ENCODE measurements at regions not wholly inside any gene's neighbourhood (a gene's known extent, or its start where the extent isn't known, plus 50 kb on each side); places are given as distances from the start of the nearest gene placed in this dataset.

GRCh38 chr6:21747441-21747840 lies 153.9 kb downstream of the SOX4 start:
- no peak for DNase-seq
- H3K9me3 Mint-ChIP-seq (ENCODE audit: low read depth, unreplicated experiment): no peaks in the 10 kb centered on the region
- CTCF ChIA-PET: interaction anchor here (0.6 kb wide), 1 partner anchor 103 kb away, joined by 5 read pairs; no protein-coding TSS in a partner anchor
- H3K4me1 Mint-ChIP-seq (ENCODE audit: low read depth, unreplicated experiment): peaks cover 54% of the 10 kb centered on the region
- intact Hi-C loops (cut with micrococcal nuclease; ENCODE audit: unreplicated experiment): no loop called here
- no peak overlapping the region for H3K27ac Mint-ChIP-seq (ENCODE audit: unreplicated experiment)
- no peaks in the 10 kb centered on the region for H3K27me3 Mint-ChIP-seq (ENCODE audit: unreplicated experiment)
- BruUV-seq (replicated peaks): no TSS peak
- no peak for TF ChIP-seq CTCF (IDR thresholded peaks at IDR 0.05; ENCODE audit: unreplicated experiment)
- H3K36me3 Mint-ChIP-seq (ENCODE audit: insufficient read depth, unreplicated experiment): no peaks in the 10 kb centered on the region
- no peak overlapping the region for H3K4me3 Mint-ChIP-seq (ENCODE audit: low read depth, unreplicated experiment)

GRCh38 chr6:21748343-21749056 lies 154.9 kb downstream of the SOX4 start:
- intact Hi-C loops (cut with micrococcal nuclease; ENCODE audit: unreplicated experiment): no loop called here
- Mint-ChIP-seq H3K36me3 (ENCODE audit: insufficient read depth, unreplicated experiment) (no peaks in the 10 kb centered on the region), H3K4me1 (ENCODE audit: low read depth, unreplicated experiment) (peaks cover 57% of the 10 kb centered on the region), H3K27me3 (ENCODE audit: unreplicated experiment) (no peaks in the 10 kb centered on the region), H3K4me3 (ENCODE audit: low read depth, unreplicated experiment) (no peak overlapping the region), H3K9me3 (ENCODE audit: low read depth, unreplicated experiment) (no peaks in the 10 kb centered on the region), H3K27ac (ENCODE audit: unreplicated experiment) (peak overlapping the region; percentile 2)
- CTCF ChIA-PET: interaction anchor here (0.6 kb wide), 1 partner anchor 319 kb away, joined by 3 read pairs; no protein-coding TSS in a partner anchor
- DNase-seq: peak; percentile 46
- no peak for TF ChIP-seq CTCF (IDR thresholded peaks at IDR 0.05; ENCODE audit: unreplicated experiment)
- no TSS peak for BruUV-seq (replicated peaks)

GRCh38 chr6:21749754-21750153 lies 156.2 kb downstream of the SOX4 start:
- Mint-ChIP-seq H3K27me3 (ENCODE audit: unreplicated experiment) (no peaks in the 10 kb centered on the region), H3K4me3 (ENCODE audit: low read depth, unreplicated experiment) (no peak overlapping the region), H3K9me3 (ENCODE audit: low read depth, unreplicated experiment) (no peaks in the 10 kb centered on the region), H3K36me3 (ENCODE audit: insufficient read depth, unreplicated experiment) (no peaks in the 10 kb centered on the region), H3K27ac (ENCODE audit: unreplicated experiment) (no peak overlapping the region), H3K4me1 (ENCODE audit: low read depth, unreplicated experiment) (peaks cover 68% of the 10 kb centered on the region)
- no peak for TF ChIP-seq CTCF (IDR thresholded peaks at IDR 0.05; ENCODE audit: unreplicated experiment)
- CTCF ChIA-PET: no interaction called here
- intact Hi-C loops (cut with micrococcal nuclease; ENCODE audit: unreplicated experiment): loop anchor here (5.0 kb wide), 4 partner anchors 78 to 1078 kb away; no protein-coding TSS in a partner anchor
- DNase-seq: no peak
- no TSS peak for BruUV-seq (replicated peaks)

GRCh38 chr6:21750575-21750974 lies 157.0 kb downstream of the SOX4 start:
- Mint-ChIP-seq H3K36me3 (ENCODE audit: insufficient read depth, unreplicated experiment) (no peaks in the 10 kb centered on the region), H3K27ac (ENCODE audit: unreplicated experiment) (no peak overlapping the region), H3K4me3 (ENCODE audit: low read depth, unreplicated experiment) (no peak overlapping the region), H3K27me3 (ENCODE audit: unreplicated experiment) (no peaks in the 10 kb centered on the region), H3K9me3 (ENCODE audit: low read depth, unreplicated experiment) (no peaks in the 10 kb centered on the region), H3K4me1 (ENCODE audit: low read depth, unreplicated experiment) (peaks cover 76% of the 10 kb centered on the region)
- intact Hi-C loops (cut with micrococcal nuclease; ENCODE audit: unreplicated experiment): loop anchor here (5.0 kb wide), 4 partner anchors 77 to 1077 kb away; no protein-coding TSS in a partner anchor
- DNase-seq: no peak
- CTCF ChIA-PET: interaction anchor here (0.6 kb wide), 2 partner anchors 8 to 593 kb away, joined by 4 to 7 read pairs; no protein-coding TSS in a partner anchor
- BruUV-seq (replicated peaks): no TSS peak
- TF ChIP-seq CTCF (IDR thresholded peaks at IDR 0.05; ENCODE audit: unreplicated experiment): no peak

All from Calu3 (cell line).